Large intestine (tissue), 3 donors: ENCODE measurements at regions not wholly inside any gene's neighbourhood (a gene's known extent, or its start where the extent isn't known, plus 50 kb on each side); places are given as distances from the start of the nearest gene placed in this dataset.

Experiments
- DNase-seq, 2 donors: peaks; one replicate each; pipeline versions ENCODE4 v3.0.0 to v3.0.0-alpha.2; 2013
- H3K27ac ChIP-seq: one replicate; pipeline ENCODE4 v1.5.1; 2013; ENCODE audit warnings: low read length
- H3K27me3 ChIP-seq: 2 replicates; pipeline ENCODE4 v1.6.1; 2013; ENCODE audit warnings: low read length; ENCODE audit not compliant: control insufficient read depth, insufficient read depth
- H3K36me3 ChIP-seq: 2 replicates; pipeline ENCODE4 v1.6.1; 2013; ENCODE audit warnings: low read length; ENCODE audit not compliant: control insufficient read depth, insufficient read depth
- H3K4me1 ChIP-seq: one replicate; pipeline ENCODE4 v1.6.1; 2013; ENCODE audit warnings: low read length; ENCODE audit not compliant: control insufficient read depth, insufficient read depth
- H3K4me3 ChIP-seq: one replicate; pipeline ENCODE4 v1.5.1; 2013; ENCODE audit warnings: low read length
- H3K9me3 ChIP-seq: one replicate; pipeline ENCODE4 v1.6.1; 2013; ENCODE audit warnings: mild to moderate bottlenecking, low read depth, low read length, moderate library complexity; ENCODE audit not compliant: control insufficient read depth
- WGBS: methylation state at CpG from one replicate; pipeline ENCODE4 v1.1.5; 2013; ENCODE audit warnings: low lambda C conversion rate; ENCODE audit not compliant: insufficient coverage; 5-methylcytosine and 5-hydroxymethylcytosine counted together

DNA sequence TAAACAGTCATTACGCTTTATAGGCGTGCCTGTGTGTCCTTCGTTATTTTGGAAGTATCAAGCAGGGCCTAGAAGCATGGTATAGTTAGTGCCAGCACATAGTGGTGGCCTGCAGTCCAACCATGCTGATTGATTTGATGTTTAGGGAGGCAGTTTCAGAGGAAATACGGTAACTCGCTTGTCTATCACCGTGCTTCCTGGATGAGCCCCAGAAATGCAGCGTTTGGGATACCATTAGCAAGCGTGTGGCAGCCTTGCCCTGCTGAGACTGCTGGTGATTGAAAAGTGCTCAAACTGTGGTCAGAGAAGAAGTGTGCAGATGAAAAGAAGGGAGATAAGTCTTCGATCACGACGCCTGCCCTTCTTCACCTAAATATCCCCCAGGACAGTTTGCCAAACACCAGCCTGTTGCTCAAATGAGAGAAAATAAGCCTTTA, 158.4 kb downstream of the CHIC2 start:
- WGBS, result no CpG with 5 or more reads among the region's 11 CpGs
- Histone ChIP-seq H3K36me3 (no peaks in the 10 kb centered on the region), H3K4me3 (peak overlapping the region; percentile 23), H3K4me1 (peaks cover 22% of the 10 kb centered on the region), H3K27ac (peak overlapping the region; percentile 36), H3K27me3 (peaks cover 12% of the 10 kb centered on the region), H3K9me3 (no peaks in the 10 kb centered on the region)
- DNase-seq, result peak in 1 of 2 donors; percentile 79

GRCh38 chr4:53905276-53905940, 159.0 kb downstream of the CHIC2 start:
- H3K27ac ChIP-seq, result peak overlapping the region; percentile 36
- no CpG with 5 or more reads among the region's 7 CpGs for WGBS
- H3K36me3 ChIP-seq, result no peaks in the 10 kb centered on the region
- H3K27me3 ChIP-seq, result peaks cover 12% of the 10 kb centered on the region
- no peaks in the 10 kb centered on the region for H3K9me3 ChIP-seq
- H3K4me1 ChIP-seq, result peaks cover 22% of the 10 kb centered on the region
- DNase-seq, result no peak
- H3K4me3 ChIP-seq, result no peak overlapping the region

GRCh38 chr4:53902786-53903185, 161.6 kb downstream of the CHIC2 start:
- DNase-seq, result no peak
- Histone ChIP-seq H3K36me3 (no peaks in the 10 kb centered on the region), H3K4me1 (peaks cover 17% of the 10 kb centered on the region), H3K4me3 (no peak overlapping the region), H3K9me3 (no peaks in the 10 kb centered on the region), H3K27ac (no peak overlapping the region), H3K27me3 (peaks cover 11% of the 10 kb centered on the region)
- no CpG with 5 or more reads among the region's 2 CpGs for WGBS

- H3K9me3 ChIP-seq, result no peaks in the 10 kb centered on the region
- peak overlapping the region; percentile 20 for H3K27ac ChIP-seq
- DNase-seq, result no peak
- peaks cover 5% of the 10 kb centered on the region for H3K4me1 ChIP-seq
- no peak overlapping the region for H3K4me3 ChIP-seq
- no peaks in the 10 kb centered on the region for H3K36me3 ChIP-seq
- H3K27me3 ChIP-seq, result peaks cover 7% of the 10 kb centered on the region
- WGBS, result 63% methylated on average over 2 of the region's 3 CpGs
These were observed 164.1 kb downstream of the CHIC2 start for GRCh38 chr4:53900271-53900649.

- 69% methylated on average over 2 of the region's 9 CpGs for WGBS
These were observed 164.7 kb downstream of the CHIC2 start for GRCh38 chr4:53899586-53900270.

GRCh38 chr4:53895137-53895536, 169.3 kb downstream of the CHIC2 start:
- DNase-seq, result no peak
- H3K4me1 ChIP-seq, result no peaks in the 10 kb centered on the region
- H3K36me3 ChIP-seq, result no peaks in the 10 kb centered on the region
- H3K9me3 ChIP-seq, result no peaks in the 10 kb centered on the region
- no peak overlapping the region for H3K27ac ChIP-seq
- WGBS, result no CpG with 5 or more reads among the region's 3 CpGs
- H3K27me3 ChIP-seq, result no peaks in the 10 kb centered on the region
- no peak overlapping the region for H3K4me3 ChIP-seq

More at GRCh38 chr4:53899586-53900270, 164.7 kb downstream of the CHIC2 start:
- H3K27ac ChIP-seq, result peak overlapping the region; percentile 20
- no peak overlapping the region for H3K4me3 ChIP-seq
- H3K4me1 ChIP-seq, result no peaks in the 10 kb centered on the region
- peaks cover 7% of the 10 kb centered on the region for H3K27me3 ChIP-seq
- DNase-seq, result peak in 1 of 2 donors; percentile 16
- no peaks in the 10 kb centered on the region for H3K9me3 ChIP-seq
- no peaks in the 10 kb centered on the region for H3K36me3 ChIP-seq

GRCh38 chr4:53890461-53890860, 173.9 kb downstream of the CHIC2 start:
- Histone ChIP-seq H3K4me3 (no peak overlapping the region), H3K27ac (no peak overlapping the region)
- no CpG with 5 or more reads among the region's 4 CpGs for WGBS

DNA sequence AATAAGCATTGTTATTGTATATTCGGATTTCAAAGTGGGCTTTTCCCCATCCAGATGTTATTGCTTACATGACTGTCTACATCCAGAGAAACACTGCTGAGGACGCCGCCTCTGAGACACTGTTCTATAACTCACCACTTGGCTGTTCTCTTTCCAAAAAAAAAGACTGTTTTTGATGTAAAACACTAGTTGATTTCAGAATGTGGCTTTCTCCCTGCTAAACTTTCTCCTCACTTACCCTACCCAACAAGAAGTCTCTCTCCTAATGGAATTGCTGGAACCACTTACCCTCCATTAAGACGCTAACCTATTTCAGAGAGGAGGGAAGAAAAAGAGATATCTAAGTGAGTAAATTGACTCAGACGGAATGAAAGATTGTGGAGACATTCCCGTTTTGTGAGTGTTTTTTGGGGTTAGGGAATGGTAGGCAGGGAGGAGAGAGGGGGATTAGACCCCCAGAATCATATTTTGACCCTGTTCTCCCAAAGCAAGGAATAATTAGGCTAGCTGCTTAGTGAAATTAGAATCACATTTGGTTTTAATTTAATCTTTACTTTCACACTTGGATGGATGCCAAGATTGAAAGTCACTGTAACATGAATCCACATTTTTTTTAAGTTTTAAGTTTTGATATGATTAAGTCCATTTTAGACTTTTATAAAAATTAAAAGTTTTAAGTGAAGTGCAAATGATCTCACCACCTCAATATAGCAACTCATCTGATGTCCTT, 174.9 kb downstream of the CHIC2 start:
- peak overlapping the region; percentile 44 for H3K27ac ChIP-seq
- H3K36me3 ChIP-seq, result no peaks in the 10 kb centered on the region
- peak in 1 of 2 donors; percentile 16 for DNase-seq
- H3K4me1 ChIP-seq, result no peaks in the 10 kb centered on the region
- no peaks in the 10 kb centered on the region for H3K9me3 ChIP-seq
- H3K4me3 ChIP-seq, result no peak overlapping the region
- H3K27me3 ChIP-seq, result no peaks in the 10 kb centered on the region
- WGBS, result 69% methylated on average over 3 of the region's 6 CpGs

More at GRCh38 chr4:53890461-53890860, 173.9 kb downstream of the CHIC2 start:
- DNase-seq, result no peak
- Histone ChIP-seq H3K27me3 (no peaks in the 10 kb centered on the region), H3K9me3 (no peaks in the 10 kb centered on the region), H3K36me3 (no peaks in the 10 kb centered on the region), H3K4me1 (no peaks in the 10 kb centered on the region)

DNA sequence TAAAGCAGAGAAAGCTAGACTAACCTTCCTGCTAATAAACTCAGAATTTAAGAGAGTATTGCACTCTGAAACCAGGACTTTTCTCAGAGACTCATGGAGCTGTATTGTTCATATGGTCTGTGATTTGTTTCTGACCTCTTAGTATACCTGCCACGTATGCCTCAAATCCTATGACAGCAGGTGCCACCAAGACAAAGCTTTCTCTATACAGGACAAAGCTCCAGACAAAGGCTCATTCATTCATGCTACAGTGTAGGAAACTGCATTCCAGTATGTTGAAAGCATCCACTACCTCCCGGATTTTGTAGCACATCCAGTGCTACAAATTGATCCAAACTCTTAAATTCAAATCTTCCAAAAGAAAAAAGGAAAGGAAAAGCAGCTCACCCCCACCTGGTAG, 178.3 kb downstream of the CHIC2 start:
- Histone ChIP-seq H3K4me1 (no peaks in the 10 kb centered on the region), H3K27ac (no peak overlapping the region)
- WGBS, result no CpG with 5 or more reads among the region's 2 CpGs

GRCh38 chr4:53885668-53886067, 178.7 kb downstream of the CHIC2 start:
- H3K36me3 ChIP-seq, result no peaks in the 10 kb centered on the region
- no peaks in the 10 kb centered on the region for H3K4me1 ChIP-seq
- DNase-seq, result no peak
- WGBS, result 80% methylated on average over 1 of the region's 2 CpGs
- no peak overlapping the region for H3K27ac ChIP-seq
- H3K27me3 ChIP-seq, result no peaks in the 10 kb centered on the region
- no peak overlapping the region for H3K4me3 ChIP-seq
- no peaks in the 10 kb centered on the region for H3K9me3 ChIP-seq

More for the DNA sequence above, 178.3 kb downstream of the CHIC2 start:
- Histone ChIP-seq H3K27me3 (no peaks in the 10 kb centered on the region), H3K4me3 (no peak overlapping the region), H3K36me3 (no peaks in the 10 kb centered on the region), H3K9me3 (no peaks in the 10 kb centered on the region)
- peak in 1 of 2 donors; percentile 24 for DNase-seq
